ENCODE measurements at regions not wholly inside any gene's neighbourhood (a gene's known extent, or its start where the extent isn't known, plus 50 kb on each side); places are given as distances from the start of the nearest gene placed in this dataset.

GRCh38 chr5:89445106-89445745 is 562.2 kb upstream of the MEF2C start:
- H3K27ac Mint-ChIP-seq (ENCODE audit: unreplicated experiment) = no peak overlapping the region
- no peaks in the 10 kb centered on the region for H3K36me3 Mint-ChIP-seq (ENCODE audit: unreplicated experiment)
- H3K4me1 Mint-ChIP-seq (ENCODE audit: low read depth, unreplicated experiment) = peaks cover 36% of the 10 kb centered on the region

GRCh38 chr5:89444088-89444487 is 561.1 kb upstream of the MEF2C start:
- Mint-ChIP-seq H3K27me3 (ENCODE audit: unreplicated experiment) (no peaks in the 10 kb centered on the region), H3K9me3 (ENCODE audit: unreplicated experiment) (no peaks in the 10 kb centered on the region), H3K4me3 (ENCODE audit: unreplicated experiment) (no peak overlapping the region), H3K4me1 (ENCODE audit: low read depth, unreplicated experiment) (peaks cover 27% of the 10 kb centered on the region), H3K36me3 (ENCODE audit: unreplicated experiment) (no peaks in the 10 kb centered on the region), H3K27ac (ENCODE audit: unreplicated experiment) (peak overlapping the region; percentile 94)
- no peak for TF ChIP-seq CTCF (IDR thresholded peaks at IDR 0.05; ENCODE audit: partially characterized antibody, unreplicated experiment)
- no peak for DNase-seq

More at GRCh38 chr5:89445106-89445745, 562.2 kb upstream of the MEF2C start:
- H3K9me3 Mint-ChIP-seq (ENCODE audit: unreplicated experiment) = no peaks in the 10 kb centered on the region
- no peaks in the 10 kb centered on the region for H3K27me3 Mint-ChIP-seq (ENCODE audit: unreplicated experiment)
- TF ChIP-seq CTCF (IDR thresholded peaks at IDR 0.05; ENCODE audit: partially characterized antibody, unreplicated experiment) = no peak
- no peak overlapping the region for H3K4me3 Mint-ChIP-seq (ENCODE audit: unreplicated experiment)
- no peak for DNase-seq

- no peak for DNase-seq
- peaks cover 23% of the 10 kb centered on the region for H3K4me1 Mint-ChIP-seq (ENCODE audit: low read depth, unreplicated experiment)
Measured at GRCh38 chr5:89443508-89443907, 560.5 kb upstream of the MEF2C start.

GRCh38 chr5:89441965-89442364 is 559.0 kb upstream of the MEF2C start:
- no peak for DNase-seq
- H3K36me3 Mint-ChIP-seq (ENCODE audit: unreplicated experiment) = no peaks in the 10 kb centered on the region
- H3K27ac Mint-ChIP-seq (ENCODE audit: unreplicated experiment) = no peak overlapping the region
- no peaks in the 10 kb centered on the region for H3K9me3 Mint-ChIP-seq (ENCODE audit: unreplicated experiment)
- H3K27me3 Mint-ChIP-seq (ENCODE audit: unreplicated experiment) = no peaks in the 10 kb centered on the region
- H3K4me1 Mint-ChIP-seq (ENCODE audit: low read depth, unreplicated experiment) = peaks cover 13% of the 10 kb centered on the region
- H3K4me3 Mint-ChIP-seq (ENCODE audit: unreplicated experiment) = no peak overlapping the region
- TF ChIP-seq CTCF (IDR thresholded peaks at IDR 0.05; ENCODE audit: partially characterized antibody, unreplicated experiment) = no peak

More at GRCh38 chr5:89443508-89443907, 560.5 kb upstream of the MEF2C start:
- no peak for TF ChIP-seq CTCF (IDR thresholded peaks at IDR 0.05; ENCODE audit: partially characterized antibody, unreplicated experiment)
- no peaks in the 10 kb centered on the region for H3K27me3 Mint-ChIP-seq (ENCODE audit: unreplicated experiment)
- H3K36me3 Mint-ChIP-seq (ENCODE audit: unreplicated experiment) = no peaks in the 10 kb centered on the region
- peak overlapping the region; percentile 49 for H3K4me3 Mint-ChIP-seq (ENCODE audit: unreplicated experiment)
- peak overlapping the region; percentile 94 for H3K27ac Mint-ChIP-seq (ENCODE audit: unreplicated experiment)
- no peaks in the 10 kb centered on the region for H3K9me3 Mint-ChIP-seq (ENCODE audit: unreplicated experiment)

GRCh38 chr5:89440670-89441069 is 557.7 kb upstream of the MEF2C start:
- no peaks in the 10 kb centered on the region for H3K27me3 Mint-ChIP-seq (ENCODE audit: unreplicated experiment)
- H3K4me1 Mint-ChIP-seq (ENCODE audit: low read depth, unreplicated experiment) = peaks cover 13% of the 10 kb centered on the region
- DNase-seq = no peak
- no peaks in the 10 kb centered on the region for H3K9me3 Mint-ChIP-seq (ENCODE audit: unreplicated experiment)
- no peaks in the 10 kb centered on the region for H3K36me3 Mint-ChIP-seq (ENCODE audit: unreplicated experiment)
- H3K4me3 Mint-ChIP-seq (ENCODE audit: unreplicated experiment) = no peak overlapping the region
- no peak for TF ChIP-seq CTCF (IDR thresholded peaks at IDR 0.05; ENCODE audit: partially characterized antibody, unreplicated experiment)
- H3K27ac Mint-ChIP-seq (ENCODE audit: unreplicated experiment) = no peak overlapping the region
